Nephron progenitor cell (in vitro differentiated cells): ENCODE measurements at regions not wholly inside any gene's neighbourhood (a gene's known extent, or its start where the extent isn't known, plus 50 kb on each side); places are given as distances from the start of the nearest gene placed in this dataset.
A peak's percentile ranks its signal among the peaks of the same experiment; 100 is the strongest.

ENCODE experiments used
- DNase-seq: peaks from one replicate; pipeline ENCODE4 v3.0.0; 2021
- H3K27ac Mint-ChIP-seq: 2 replicates; pipeline ENCODE4 v1.8.0; 2021; ENCODE audit warnings: mild to moderate bottlenecking, moderate library complexity, mixed read lengths
- H3K27me3 Mint-ChIP-seq: 2 replicates; pipeline ENCODE4 v1.8.0; 2021; ENCODE audit warnings: mild to moderate bottlenecking, low read depth, mixed read lengths; ENCODE audit not compliant: poor library complexity
- H3K36me3 Mint-ChIP-seq: 2 replicates; pipeline ENCODE4 v1.8.0; 2021; ENCODE audit warnings: low read depth, mixed read lengths
- H3K4me1 Mint-ChIP-seq: 2 replicates; pipeline ENCODE4 v1.8.0; 2021; ENCODE audit warnings: mixed read lengths
- H3K4me3 Mint-ChIP-seq: 2 replicates; pipeline ENCODE4 v1.8.0; 2021; ENCODE audit warnings: mild to moderate bottlenecking, moderate library complexity, mixed read lengths
- H3K9me3 Mint-ChIP-seq: 2 replicates; pipeline ENCODE4 v1.8.0; 2021; ENCODE audit warnings: mild to moderate bottlenecking, moderate library complexity, mixed read lengths
- TF ChIP-seq, protein P1 (sequence below): fragments of 200-600 bp; sonication (generic); IDR thresholded peaks from 2 replicates; pipeline ENCODE4 v1.5.0; 2021; ENCODE audit warnings: antibody characterized with exemption

- H3K27me3 Mint-ChIP-seq: peaks cover 14% of the 10 kb centered on the region
- no peaks in the 10 kb centered on the region for H3K36me3 Mint-ChIP-seq
- TF ChIP-seq, protein P1, sequence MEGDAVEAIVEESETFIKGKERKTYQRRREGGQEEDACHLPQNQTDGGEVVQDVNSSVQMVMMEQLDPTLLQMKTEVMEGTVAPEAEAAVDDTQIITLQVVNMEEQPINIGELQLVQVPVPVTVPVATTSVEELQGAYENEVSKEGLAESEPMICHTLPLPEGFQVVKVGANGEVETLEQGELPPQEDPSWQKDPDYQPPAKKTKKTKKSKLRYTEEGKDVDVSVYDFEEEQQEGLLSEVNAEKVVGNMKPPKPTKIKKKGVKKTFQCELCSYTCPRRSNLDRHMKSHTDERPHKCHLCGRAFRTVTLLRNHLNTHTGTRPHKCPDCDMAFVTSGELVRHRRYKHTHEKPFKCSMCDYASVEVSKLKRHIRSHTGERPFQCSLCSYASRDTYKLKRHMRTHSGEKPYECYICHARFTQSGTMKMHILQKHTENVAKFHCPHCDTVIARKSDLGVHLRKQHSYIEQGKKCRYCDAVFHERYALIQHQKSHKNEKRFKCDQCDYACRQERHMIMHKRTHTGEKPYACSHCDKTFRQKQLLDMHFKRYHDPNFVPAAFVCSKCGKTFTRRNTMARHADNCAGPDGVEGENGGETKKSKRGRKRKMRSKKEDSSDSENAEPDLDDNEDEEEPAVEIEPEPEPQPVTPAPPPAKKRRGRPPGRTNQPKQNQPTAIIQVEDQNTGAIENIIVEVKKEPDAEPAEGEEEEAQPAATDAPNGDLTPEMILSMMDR: no peak
- no peak overlapping the region for H3K4me3 Mint-ChIP-seq
- no peak overlapping the region for H3K27ac Mint-ChIP-seq
- no peaks in the 10 kb centered on the region for H3K9me3 Mint-ChIP-seq
- DNase-seq: no peak
- H3K4me1 Mint-ChIP-seq: no peaks in the 10 kb centered on the region
These were observed 72.1 kb downstream of the PLCE1 start for GRCh38 chr10:94065787-94066186.

- Mint-ChIP-seq H3K4me1 (no peaks in the 10 kb centered on the region), H3K9me3 (no peaks in the 10 kb centered on the region), H3K4me3 (no peak overlapping the region), H3K27ac (no peak overlapping the region), H3K36me3 (no peaks in the 10 kb centered on the region), H3K27me3 (peaks cover 12% of the 10 kb centered on the region)
- DNase-seq: peak; percentile 61
- TF ChIP-seq, protein P1: no peak
These were observed 72.7 kb downstream of the PLCE1 start for GRCh38 chr10:94066411-94066810.

- Mint-ChIP-seq H3K36me3 (no peaks in the 10 kb centered on the region), H3K27ac (no peak overlapping the region), H3K4me3 (no peak overlapping the region), H3K27me3 (peaks cover 13% of the 10 kb centered on the region), H3K9me3 (no peaks in the 10 kb centered on the region), H3K4me1 (no peaks in the 10 kb centered on the region)
- DNase-seq: no peak
- TF ChIP-seq, protein P1: no peak
These were observed 76.2 kb downstream of the PLCE1 start for GRCh38 chr10:94069884-94070283.

- H3K27me3 Mint-ChIP-seq: peaks cover 5% of the 10 kb centered on the region
- no peak overlapping the region for H3K4me3 Mint-ChIP-seq
- no peak for DNase-seq
- H3K4me1 Mint-ChIP-seq: no peaks in the 10 kb centered on the region
- H3K9me3 Mint-ChIP-seq: no peaks in the 10 kb centered on the region
- TF ChIP-seq, protein P1: no peak
- no peaks in the 10 kb centered on the region for H3K36me3 Mint-ChIP-seq
- H3K27ac Mint-ChIP-seq: no peak overlapping the region
These were observed 80.7 kb downstream of the PLCE1 start for GRCh38 chr10:94074462-94074861.

DNA sequence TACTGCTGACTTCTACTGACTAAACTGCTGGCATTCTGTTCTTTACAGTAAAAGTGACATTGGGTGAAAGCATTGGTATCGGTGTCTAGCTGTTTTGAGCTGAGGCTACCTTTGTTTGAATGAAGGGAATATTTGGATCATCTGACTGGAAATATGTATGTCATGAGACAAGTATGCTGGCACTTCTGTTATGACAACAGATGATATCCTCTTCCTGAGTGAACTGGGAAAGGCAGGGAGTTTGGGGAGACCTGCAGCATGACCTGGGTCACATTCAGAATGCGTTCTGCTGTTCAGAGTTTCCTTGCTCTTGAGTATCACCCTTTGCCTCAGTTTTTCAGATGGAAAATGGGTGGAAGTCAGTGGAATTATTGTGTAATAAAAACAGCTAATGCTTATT, 81.8 kb downstream of the PLCE1 start:
- TF ChIP-seq, protein P1: no peak
- no peak overlapping the region for H3K4me3 Mint-ChIP-seq
- H3K4me1 Mint-ChIP-seq: no peaks in the 10 kb centered on the region
- H3K27ac Mint-ChIP-seq: no peak overlapping the region
- H3K27me3 Mint-ChIP-seq: peaks cover 5% of the 10 kb centered on the region
- no peaks in the 10 kb centered on the region for H3K9me3 Mint-ChIP-seq
- no peaks in the 10 kb centered on the region for H3K36me3 Mint-ChIP-seq
- no peak for DNase-seq

DNA sequence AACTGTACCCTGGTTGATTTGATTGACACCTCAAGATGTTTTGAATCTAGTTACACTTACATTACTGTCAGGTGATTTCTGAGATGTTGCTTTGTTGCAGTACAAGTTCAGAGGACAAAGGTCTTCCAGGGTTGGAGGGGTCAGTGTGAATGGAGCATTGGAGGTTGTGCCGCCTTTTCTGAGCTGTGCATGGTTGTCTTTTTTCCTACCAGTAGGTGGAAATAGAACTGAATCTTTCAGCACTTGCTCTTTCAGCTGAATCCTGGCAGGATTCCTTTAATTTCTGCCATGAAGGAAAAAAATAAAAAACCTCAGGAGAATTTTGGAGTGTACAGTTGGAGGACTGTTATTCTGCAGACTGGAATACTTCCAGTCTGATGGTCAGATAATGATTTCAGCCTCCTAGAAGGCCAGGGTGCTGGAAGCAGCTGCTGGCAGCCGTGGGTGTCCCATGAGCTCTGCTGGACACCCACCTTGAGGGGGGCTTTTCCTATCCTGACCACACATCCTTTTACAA, 82.7 kb downstream of the PLCE1 start:
- Mint-ChIP-seq H3K27ac (no peak overlapping the region), H3K9me3 (peaks cover under 1% of the 10 kb centered on the region), H3K27me3 (peaks cover 5% of the 10 kb centered on the region), H3K4me3 (no peak overlapping the region), H3K36me3 (no peaks in the 10 kb centered on the region), H3K4me1 (no peaks in the 10 kb centered on the region)
- DNase-seq: no peak
- TF ChIP-seq, protein P1: no peak
